Right ventricle myocardium superior (tissue), 1 donor: ENCODE measurements at regions not wholly inside any gene's neighbourhood (a gene's known extent, or its start where the extent isn't known, plus 50 kb on each side); places are given as distances from the start of the nearest gene placed in this dataset.
"Not testable (repeated sequence)": the region's sequence is repeated elsewhere in the genome, so short reads cannot be mapped to it uniquely, and the experiment has no call there.

Experiments
- ATAC-seq: fragments of 200-7000 bp; cut with Tn5 transposase; one replicate; pipeline ENCODE4 v1.9.1; 2020; ENCODE audit warnings: mild to moderate bottlenecking; ENCODE audit not compliant: poor library complexity
- DNase-seq: peaks from one replicate; pipeline ENCODE4 v3.0.0-alpha.2; 2020
- intact Hi-C: fragments of 100-400 bp; cut with DNase I; formaldehyde crosslinking; loops from one replicate; pipeline ENCODE4 v1.11.2; 2022
- donor health status: DM: no; HTN: yes; CAD: no; lungs with severe emphysema.

GRCh38 chr4:17058916-17059741 lies 160.7 kb upstream of the LDB2 start:
- ATAC-seq (peak; percentile 88), DNase-seq (peak; percentile 59)
- intact Hi-C loops, result no loop called here

- ATAC-seq (peak; percentile 75), DNase-seq (peak; percentile 43)
- intact Hi-C loops, result no loop called here
These were observed 160.1 kb upstream of the LDB2 start for GRCh38 chr4:17058536-17058915.

- intact Hi-C loops, result no loop called here
- DNase-seq (no peak), ATAC-seq (no peak)
These were observed 158.6 kb upstream of the LDB2 start for GRCh38 chr4:17057035-17057434.

GRCh38 chr4:17055788-17056187 lies 157.3 kb upstream of the LDB2 start:
- ATAC-seq, result no peak
- intact Hi-C loops, result no loop called here
- DNase-seq, result no peak

GRCh38 chr4:17045866-17046265 lies 147.4 kb upstream of the LDB2 start:
- intact Hi-C loops, result no loop called here
- ATAC-seq (no peak), DNase-seq (no peak)

- intact Hi-C loops, result no loop called here
These were observed 140.2 kb upstream of the LDB2 start for GRCh38 chr4:17038510-17039176.

GRCh38 chr4:17033768-17034181 lies 135.3 kb upstream of the LDB2 start:
- ATAC-seq, result no peak
- no peak for DNase-seq
- intact Hi-C loops, result no loop called here

More at GRCh38 chr4:17038510-17039176, 140.2 kb upstream of the LDB2 start:
- no peak for ATAC-seq
- no peak for DNase-seq

- no peak for ATAC-seq
- intact Hi-C loops, result no loop called here
- no peak for DNase-seq
These were observed 134.8 kb upstream of the LDB2 start for GRCh38 chr4:17033025-17033767.

- ATAC-seq, result no peak
- intact Hi-C loops, result no loop called here
- no peak for DNase-seq
These were observed 132.1 kb upstream of the LDB2 start for GRCh38 chr4:17030543-17030942.

- ATAC-seq, result no peak
- intact Hi-C loops, result no loop called here
- no peak for DNase-seq
These were observed 131.5 kb upstream of the LDB2 start for GRCh38 chr4:17029964-17030363.

- intact Hi-C loops, result no loop called here
- DNase-seq (no peak), ATAC-seq (no peak)
These were observed 131.0 kb upstream of the LDB2 start for GRCh38 chr4:17029432-17029831.

GRCh38 chr4:17027495-17027894 lies 129.1 kb upstream of the LDB2 start:
- ATAC-seq, result no peak
- intact Hi-C loops, result no loop called here
- DNase-seq, result no peak

- DNase-seq (no peak), ATAC-seq (no peak)
- intact Hi-C loops, result no loop called here
These were observed 126.0 kb upstream of the LDB2 start for GRCh38 chr4:17024425-17024824.

- DNase-seq (no peak), ATAC-seq (no peak)
- intact Hi-C loops, result no loop called here
These were observed 122.5 kb upstream of the LDB2 start for GRCh38 chr4:17020901-17021300.

GRCh38 chr4:17020451-17020850 lies 122.0 kb upstream of the LDB2 start:
- intact Hi-C loops, result no loop called here
- no peak for ATAC-seq

GRCh38 chr4:17018621-17019020 lies 120.2 kb upstream of the LDB2 start:
- intact Hi-C loops, DNase-seq, ATAC-seq: not testable (repeated sequence)

More at GRCh38 chr4:17020451-17020850, 122.0 kb upstream of the LDB2 start:
- no peak for DNase-seq

GRCh38 chr4:17018013-17018412 lies 119.6 kb upstream of the LDB2 start:
- ATAC-seq (no peak), DNase-seq (no peak)
- intact Hi-C loops, result no loop called here

GRCh38 chr4:17013382-17014006 lies 115.0 kb upstream of the LDB2 start:
- no peak for ATAC-seq
- intact Hi-C loops, result no loop called here
- no peak for DNase-seq

GRCh38 chr4:17012451-17012850 lies 114.0 kb upstream of the LDB2 start:
- intact Hi-C loops, result no loop called here
- no peak for ATAC-seq
- no peak for DNase-seq
